ENCODE measurements at regions not wholly inside any gene's neighbourhood (a gene's known extent, or its start where the extent isn't known, plus 50 kb on each side); places are given as distances from the start of the nearest gene placed in this dataset.

- H3K4me1 ChIP-seq, result no peaks in the 10 kb centered on the region
- no peak for DNase-seq
- WGBS, 2 donors (ENCODE audit: low coverage in 1 of 2), result 15 to 39% methylated on average over 1 of the region's 1 CpG
- H3K27ac ChIP-seq, result no peak overlapping the region
- TF ChIP-seq CTCF (IDR thresholded peaks at IDR 0.05) (no peak), POLR2A (IDR thresholded peaks at IDR 0.05) (no peak), POLR2AphosphoS5 (IDR thresholded peaks at IDR 0.05) (no peak)
- in situ Hi-C loops (cut with MboI; ENCODE audit: low pct_ligation_motif_present in 1 of 4, low pct_unique_long_range_greater_than_20kb in 1 of 4, low sequenced_read_pairs in 3 of 4) (loop anchor here in 1 of 4 donors (10.0 kb wide), 1 partner anchor 60 kb away; no protein-coding TSS in a partner anchor), intact Hi-C loops (cut with DNase I; ENCODE audit: low total_unique reads) (no loop called here)
- no peaks in the 10 kb centered on the region for H3K27me3 ChIP-seq
- no peak overlapping the region for H3K4me3 ChIP-seq
- H3K36me3 ChIP-seq, result no peaks in the 10 kb centered on the region
- no peaks in the 10 kb centered on the region for H3K9me3 ChIP-seq
Measured at GRCh38 chr9:2384741-2385140, 236.8 kb upstream of the VLDLR start.

- 80% methylated on average over 1 to 7 of the region's 7 CpGs for WGBS, 2 donors (ENCODE audit: low coverage in 1 of 2)
Measured at GRCh38 chr9:2385746-2386145, 235.8 kb upstream of the VLDLR start.

GRCh38 chr9:2386566-2386965 lies 235.0 kb upstream of the VLDLR start:
- no peaks in the 10 kb centered on the region for H3K27me3 ChIP-seq
- intact Hi-C loops (cut with DNase I; ENCODE audit: low total_unique reads) (no loop called here), in situ Hi-C loops (cut with MboI; ENCODE audit: low pct_ligation_motif_present in 1 of 4, low pct_unique_long_range_greater_than_20kb in 1 of 4, low sequenced_read_pairs in 3 of 4) (loop anchor here in 1 of 4 donors (10.0 kb wide), 1 partner anchor 62 kb away; no protein-coding TSS in a partner anchor)
- DNase-seq, result no peak
- no peaks in the 10 kb centered on the region for H3K36me3 ChIP-seq
- TF ChIP-seq CTCF (IDR thresholded peaks at IDR 0.05), result no peak
- no peak for TF ChIP-seq POLR2A (IDR thresholded peaks at IDR 0.05)
- no peak for TF ChIP-seq EP300 (IDR thresholded peaks at IDR 0.05; ENCODE audit: low read depth)
- TF ChIP-seq POLR2AphosphoS5 (IDR thresholded peaks at IDR 0.05), result no peak
- H3K4me3 ChIP-seq, result no peak overlapping the region
- no peaks in the 10 kb centered on the region for H3K9me3 ChIP-seq
- H3K4me1 ChIP-seq, result no peaks in the 10 kb centered on the region
- H3K27ac ChIP-seq, result no peak overlapping the region

More at GRCh38 chr9:2385746-2386145, 235.8 kb upstream of the VLDLR start:
- TF ChIP-seq POLR2AphosphoS5 (IDR thresholded peaks at IDR 0.05) (no peak), EP300 (IDR thresholded peaks at IDR 0.05; ENCODE audit: low read depth) (no peak), CTCF (IDR thresholded peaks at IDR 0.05) (no peak), POLR2A (IDR thresholded peaks at IDR 0.05) (no peak)
- in situ Hi-C loops (cut with MboI; ENCODE audit: low pct_ligation_motif_present in 1 of 4, low pct_unique_long_range_greater_than_20kb in 1 of 4, low sequenced_read_pairs in 3 of 4), result loop anchor here in 1 of 4 donors (10.0 kb wide), 1 partner anchor 61 kb away; no protein-coding TSS in a partner anchor
- Histone ChIP-seq H3K27me3 (no peaks in the 10 kb centered on the region), H3K9me3 (no peaks in the 10 kb centered on the region), H3K4me1 (no peaks in the 10 kb centered on the region), H3K36me3 (no peaks in the 10 kb centered on the region), H3K27ac (no peak overlapping the region), H3K4me3 (no peak overlapping the region)
- intact Hi-C loops (cut with DNase I; ENCODE audit: low total_unique reads), result no loop called here
- no peak for DNase-seq

- no peaks in the 10 kb centered on the region for H3K36me3 ChIP-seq
- H3K4me1 ChIP-seq, result no peaks in the 10 kb centered on the region
- no peak for DNase-seq
- in situ Hi-C loops (cut with MboI; ENCODE audit: low pct_ligation_motif_present in 1 of 4, low pct_unique_long_range_greater_than_20kb in 1 of 4, low sequenced_read_pairs in 3 of 4), result loop anchor here in 1 of 4 donors (10.0 kb wide), 1 partner anchor 62 kb away; no protein-coding TSS in a partner anchor
- no peak for TF ChIP-seq CTCF (IDR thresholded peaks at IDR 0.05)
- no peak for TF ChIP-seq EP300 (IDR thresholded peaks at IDR 0.05; ENCODE audit: low read depth)
- no peak for TF ChIP-seq POLR2AphosphoS5 (IDR thresholded peaks at IDR 0.05)
- TF ChIP-seq POLR2A (IDR thresholded peaks at IDR 0.05), result no peak
- no peak overlapping the region for H3K27ac ChIP-seq
- H3K27me3 ChIP-seq, result no peaks in the 10 kb centered on the region
- intact Hi-C loops (cut with DNase I; ENCODE audit: low total_unique reads), result no loop called here
- no peak overlapping the region for H3K4me3 ChIP-seq
- H3K9me3 ChIP-seq, result no peaks in the 10 kb centered on the region
- WGBS, 2 donors (ENCODE audit: low coverage in 1 of 2), result 74 to 83% methylated on average over 4 of the region's 4 CpGs
Measured at GRCh38 chr9:2387166-2387565, 234.4 kb upstream of the VLDLR start.

Data from transverse colon (tissue), 4 donors.